Duodenal mucosa (tissue), 2 donors: ENCODE measurements at regions not wholly inside any gene's neighbourhood (a gene's known extent, or its start where the extent isn't known, plus 50 kb on each side); places are given as distances from the start of the nearest gene placed in this dataset.

ENCODE experiments used
- H3K27ac ChIP-seq: one replicate; pipeline ENCODE4 v1.7.0; 2013; ENCODE audit warnings: low read depth, low read length
- H3K27me3 ChIP-seq, 2 donors: one replicate each; pipeline ENCODE4 v1.7.0; 2013; ENCODE audit warnings: low read length in 2 of 2, control low read depth in 1 of 2; ENCODE audit not compliant: insufficient read depth in 2 of 2, control insufficient read depth in 1 of 2
- H3K36me3 ChIP-seq, 2 donors: one replicate each; pipeline ENCODE4 v1.7.0; 2013; ENCODE audit warnings: low read length in 2 of 2, control low read depth in 1 of 2; ENCODE audit not compliant: insufficient read depth in 2 of 2, control insufficient read depth in 1 of 2
- H3K4me1 ChIP-seq, 2 donors: one replicate each; pipeline ENCODE4 v1.7.0; 2013; ENCODE audit warnings: low read length in 2 of 2, control low read depth in 1 of 2; ENCODE audit not compliant: insufficient read depth in 2 of 2, control insufficient read depth in 1 of 2
- H3K4me3 ChIP-seq, 2 donors: one replicate each; pipeline ENCODE4 v1.7.0; 2013; ENCODE audit warnings: low read length in 2 of 2, low read depth in 1 of 2
- H3K9ac ChIP-seq, 2 donors: one replicate each; pipeline ENCODE4 v1.7.0; 2013; ENCODE audit warnings: low read length in 2 of 2, low read depth in 1 of 2
- H3K9me3 ChIP-seq, 2 donors: one replicate each; pipeline ENCODE4 v1.7.0; 2013; ENCODE audit warnings: low read length in 2 of 2, control low read depth in 1 of 2; ENCODE audit not compliant: control insufficient read depth in 1 of 2

DNA sequence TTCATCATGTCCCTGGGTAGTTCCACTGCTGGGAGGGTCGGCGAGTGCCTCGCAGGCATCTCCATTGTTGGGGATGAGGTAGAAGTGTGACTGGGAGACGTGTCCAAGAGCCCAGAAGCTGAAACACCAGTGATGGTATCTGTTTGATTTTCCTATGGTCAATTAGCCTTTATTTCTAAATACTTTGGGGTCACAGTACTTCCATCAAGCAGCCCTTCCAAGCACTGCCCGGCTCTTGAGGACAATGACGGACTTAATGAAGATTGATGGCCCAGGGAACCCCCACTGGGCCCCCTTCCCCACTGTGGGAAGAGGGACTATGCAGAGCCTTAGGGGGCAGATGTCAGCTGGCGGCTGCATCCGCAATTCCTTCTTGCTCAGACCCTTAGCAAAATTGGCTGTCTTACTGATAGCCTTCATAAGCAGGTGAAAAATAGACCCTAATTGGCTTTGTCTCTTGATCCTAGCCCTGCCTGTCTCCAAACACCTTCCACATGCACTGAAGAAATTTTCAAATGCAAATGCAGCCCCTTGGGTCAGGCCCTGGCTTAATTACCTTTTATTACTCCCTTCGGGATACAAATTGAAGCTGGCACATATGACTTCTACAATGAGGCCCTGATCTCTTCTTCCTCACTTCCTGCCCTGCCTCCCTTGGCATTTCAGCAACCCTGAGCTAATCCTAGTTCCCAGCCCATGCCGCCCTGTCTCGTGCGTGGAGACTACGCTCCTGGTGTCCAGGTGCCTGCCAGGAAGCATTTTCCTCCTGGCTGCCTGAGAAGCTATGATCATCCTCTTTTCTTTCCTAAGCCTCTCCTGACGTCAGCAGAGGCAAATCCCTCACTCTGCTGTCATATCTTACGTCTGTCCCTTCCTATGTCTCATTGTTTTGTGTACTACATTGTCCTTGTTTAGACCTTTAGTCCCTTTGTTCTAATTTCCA lies 124.5 kb upstream of the GDF10 start:
- Histone ChIP-seq H3K27me3 (no peaks in the 10 kb centered on the region), H3K9me3 (no peaks in the 10 kb centered on the region), H3K9ac (no peak overlapping the region), H3K4me1 (no peaks in the 10 kb centered on the region), H3K4me3 (no peak overlapping the region), H3K27ac (no peak overlapping the region), H3K36me3 (no peaks in the 10 kb centered on the region)

DNA sequence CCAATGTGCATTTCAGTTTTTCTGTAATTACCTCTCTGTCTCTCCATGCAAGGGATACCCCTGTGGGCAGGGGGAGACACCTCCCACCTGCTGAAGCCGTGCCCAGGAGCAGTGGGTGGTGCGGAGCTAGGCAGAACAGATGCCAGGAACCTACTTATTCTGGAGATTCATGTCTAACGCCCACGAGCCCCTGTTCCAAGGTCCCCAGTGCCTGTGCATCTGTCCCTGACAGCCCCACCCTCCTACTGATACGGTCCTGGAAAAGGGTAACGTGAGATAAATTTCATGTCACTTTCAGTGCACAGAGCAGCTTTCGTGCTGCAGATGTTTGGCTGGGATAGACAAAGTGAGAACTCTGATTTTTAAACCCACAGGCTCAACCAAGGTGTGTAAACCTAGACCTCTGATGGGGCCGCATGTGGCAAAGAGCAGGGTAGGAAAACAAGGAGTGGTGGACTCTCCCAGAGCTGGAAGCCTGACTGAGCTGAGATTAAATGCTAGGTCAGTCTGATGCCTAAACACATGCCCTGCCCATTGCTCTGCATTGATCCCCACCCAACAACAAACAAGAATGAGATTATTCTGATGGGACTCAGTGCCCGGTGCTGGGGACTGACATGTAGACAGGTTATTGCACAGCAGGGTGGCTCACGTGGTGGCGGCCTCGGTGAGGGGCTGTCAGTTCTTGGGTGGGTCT lies 123.6 kb upstream of the GDF10 start:
- no peaks in the 10 kb centered on the region for H3K27me3 ChIP-seq
- no peaks in the 10 kb centered on the region for H3K4me1 ChIP-seq
- no peak overlapping the region for H3K27ac ChIP-seq
- H3K4me3 ChIP-seq: no peak overlapping the region
- H3K9ac ChIP-seq: no peak overlapping the region
- no peaks in the 10 kb centered on the region for H3K36me3 ChIP-seq
- H3K9me3 ChIP-seq: no peaks in the 10 kb centered on the region

DNA sequence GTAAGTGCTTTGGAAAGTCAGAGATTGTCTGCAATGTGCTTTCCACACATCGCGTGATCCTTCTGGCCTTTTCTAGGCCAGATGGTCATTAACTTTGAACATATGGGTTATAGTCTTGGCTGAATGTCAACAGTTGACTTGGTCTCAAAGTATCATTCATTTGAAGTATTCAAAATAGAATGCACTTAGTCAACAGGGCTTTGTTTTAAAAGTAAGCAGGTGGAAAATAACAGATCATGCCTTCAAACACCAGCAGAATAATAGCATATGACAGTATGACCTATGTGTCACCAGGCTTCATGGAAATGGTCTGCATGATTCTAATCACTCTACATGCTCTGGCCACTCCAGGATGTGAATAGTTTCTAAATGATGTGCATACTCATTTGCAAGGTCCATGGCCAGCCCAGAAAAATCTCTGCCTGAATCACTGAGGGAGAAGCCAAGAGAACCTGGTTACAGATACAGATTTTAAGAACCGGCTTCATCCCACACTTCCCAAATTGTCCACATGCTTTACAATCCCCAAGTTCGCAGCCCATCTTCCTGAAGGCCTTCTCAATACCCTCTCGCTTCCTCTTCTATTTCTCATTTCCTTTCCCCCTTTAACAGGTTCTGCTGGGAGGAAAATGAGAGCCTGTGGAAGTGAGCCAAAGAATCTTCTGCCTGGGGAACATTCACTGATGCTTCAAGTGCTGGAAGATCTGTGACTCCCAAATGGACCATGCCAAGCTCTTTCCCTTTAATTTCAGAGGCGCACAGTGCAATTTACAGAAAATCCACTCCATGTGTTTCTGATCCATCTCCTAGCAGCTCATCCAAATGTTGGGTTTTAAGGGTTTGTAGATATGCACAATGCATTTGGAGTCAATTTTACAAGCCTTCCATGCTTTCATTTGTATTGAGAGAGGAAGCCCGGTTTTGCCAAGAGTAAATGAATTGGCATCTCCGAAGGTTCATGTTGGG lies 122.8 kb upstream of the GDF10 start:
- H3K27me3 ChIP-seq: no peaks in the 10 kb centered on the region
- H3K36me3 ChIP-seq: no peaks in the 10 kb centered on the region
- no peaks in the 10 kb centered on the region for H3K4me1 ChIP-seq
- no peak overlapping the region for H3K4me3 ChIP-seq
- no peak overlapping the region for H3K27ac ChIP-seq
- H3K9ac ChIP-seq: no peak overlapping the region
- H3K9me3 ChIP-seq: no peaks in the 10 kb centered on the region

DNA sequence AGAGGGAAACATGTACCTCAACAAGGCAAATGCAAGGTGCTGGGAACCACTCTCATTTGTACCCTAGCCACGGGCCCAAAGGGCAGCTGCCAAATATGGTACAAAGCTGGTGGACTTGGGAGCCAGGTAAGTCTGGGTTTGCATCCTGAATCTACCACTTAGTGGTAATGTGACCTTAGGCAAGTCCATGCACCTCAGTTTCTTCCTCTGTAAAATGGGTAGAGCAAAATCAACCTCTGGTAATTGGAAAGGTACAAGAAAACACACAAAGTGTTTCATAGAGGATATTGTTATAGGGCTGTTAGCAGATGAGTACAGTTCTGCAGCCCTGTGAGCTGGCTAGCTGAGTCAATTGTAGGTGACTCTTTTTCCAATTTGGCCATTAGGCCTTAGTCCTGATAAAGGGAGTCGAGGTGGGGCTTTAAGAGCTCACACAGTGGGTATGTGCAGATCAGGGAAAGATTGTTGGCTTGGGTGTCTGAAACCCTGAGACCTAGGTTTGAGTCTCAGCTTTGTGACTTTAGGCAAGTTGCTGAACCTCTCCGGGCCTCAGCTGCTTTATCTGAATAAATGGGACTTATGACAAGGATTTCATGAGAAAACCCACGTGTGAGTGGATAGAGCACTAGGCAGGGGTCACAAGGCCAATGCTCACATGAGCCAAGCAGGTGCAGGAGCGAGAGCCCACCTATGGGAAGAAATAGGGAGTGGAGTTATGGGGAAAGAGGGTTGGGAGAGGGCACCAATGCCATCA lies 121.3 kb upstream of the GDF10 start:
- no peak overlapping the region for H3K4me3 ChIP-seq
- no peak overlapping the region for H3K27ac ChIP-seq
- H3K9me3 ChIP-seq: no peaks in the 10 kb centered on the region
- H3K4me1 ChIP-seq: no peaks in the 10 kb centered on the region
- H3K9ac ChIP-seq: no peak overlapping the region
- no peaks in the 10 kb centered on the region for H3K36me3 ChIP-seq
- H3K27me3 ChIP-seq: no peaks in the 10 kb centered on the region

DNA sequence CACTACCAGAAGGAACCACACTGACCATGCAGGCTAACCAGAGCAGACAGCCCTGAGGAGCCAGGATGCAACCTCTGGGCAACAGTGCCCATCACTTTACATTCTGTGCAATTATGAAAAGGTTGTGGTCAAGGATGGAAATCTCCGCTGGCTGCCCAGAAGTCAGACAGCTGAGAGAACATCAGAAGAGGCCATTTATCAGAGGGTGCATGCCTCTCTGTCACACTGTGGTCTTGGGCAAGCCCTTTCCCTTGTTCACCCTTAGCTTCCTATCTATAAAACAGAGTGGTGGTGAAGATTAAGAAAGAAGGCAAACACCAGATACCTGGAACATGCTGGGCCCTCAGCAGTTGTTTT lies 120.7 kb upstream of the GDF10 start:
- Histone ChIP-seq H3K9me3 (no peaks in the 10 kb centered on the region), H3K4me3 (no peak overlapping the region), H3K36me3 (no peaks in the 10 kb centered on the region), H3K9ac (no peak overlapping the region), H3K4me1 (no peaks in the 10 kb centered on the region), H3K27ac (no peak overlapping the region), H3K27me3 (no peaks in the 10 kb centered on the region)

DNA sequence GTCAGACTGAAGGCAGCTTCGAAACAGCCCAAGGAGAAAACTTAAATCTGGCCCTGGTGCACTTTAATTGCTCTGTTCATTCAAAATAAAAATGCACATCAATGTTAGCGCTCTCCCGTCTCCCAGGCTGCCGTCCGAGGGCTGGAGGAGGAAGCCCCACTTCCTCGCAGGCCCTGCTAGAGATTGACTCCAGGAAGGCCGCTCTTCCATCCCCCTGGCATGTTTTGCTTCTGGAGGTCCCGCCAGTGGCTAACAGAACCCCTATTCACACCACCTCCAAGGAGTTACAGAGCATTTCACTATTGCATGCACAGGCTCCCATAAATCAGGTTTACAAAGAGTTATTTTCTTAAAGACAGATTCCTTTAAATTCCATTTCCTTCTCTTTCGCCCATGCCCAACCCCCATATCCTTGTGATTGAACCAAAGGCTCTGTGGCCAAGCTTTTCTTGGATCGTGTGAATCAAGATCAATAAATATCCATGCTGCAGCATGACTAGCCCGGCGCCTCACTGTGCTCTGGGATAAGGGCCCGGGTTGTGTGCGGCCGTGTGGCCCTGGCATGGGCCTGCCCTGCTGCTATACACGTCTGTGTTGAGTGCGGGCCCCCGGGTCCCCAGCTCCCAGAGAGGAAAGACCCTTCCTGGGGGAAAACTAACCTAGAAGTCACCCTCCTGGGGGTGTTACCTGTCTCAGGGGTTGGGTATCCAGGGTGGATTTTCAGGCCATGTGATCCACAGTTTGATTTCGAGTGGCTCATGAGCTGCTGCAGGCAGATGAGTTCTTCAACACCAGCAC lies 118.7 kb upstream of the GDF10 start:
- no peak overlapping the region for H3K9ac ChIP-seq
- H3K27ac ChIP-seq: no peak overlapping the region
- no peaks in the 10 kb centered on the region for H3K36me3 ChIP-seq
- H3K4me3 ChIP-seq: no peak overlapping the region
- no peaks in the 10 kb centered on the region for H3K4me1 ChIP-seq
- H3K27me3 ChIP-seq: no peaks in the 10 kb centered on the region
- no peaks in the 10 kb centered on the region for H3K9me3 ChIP-seq

DNA sequence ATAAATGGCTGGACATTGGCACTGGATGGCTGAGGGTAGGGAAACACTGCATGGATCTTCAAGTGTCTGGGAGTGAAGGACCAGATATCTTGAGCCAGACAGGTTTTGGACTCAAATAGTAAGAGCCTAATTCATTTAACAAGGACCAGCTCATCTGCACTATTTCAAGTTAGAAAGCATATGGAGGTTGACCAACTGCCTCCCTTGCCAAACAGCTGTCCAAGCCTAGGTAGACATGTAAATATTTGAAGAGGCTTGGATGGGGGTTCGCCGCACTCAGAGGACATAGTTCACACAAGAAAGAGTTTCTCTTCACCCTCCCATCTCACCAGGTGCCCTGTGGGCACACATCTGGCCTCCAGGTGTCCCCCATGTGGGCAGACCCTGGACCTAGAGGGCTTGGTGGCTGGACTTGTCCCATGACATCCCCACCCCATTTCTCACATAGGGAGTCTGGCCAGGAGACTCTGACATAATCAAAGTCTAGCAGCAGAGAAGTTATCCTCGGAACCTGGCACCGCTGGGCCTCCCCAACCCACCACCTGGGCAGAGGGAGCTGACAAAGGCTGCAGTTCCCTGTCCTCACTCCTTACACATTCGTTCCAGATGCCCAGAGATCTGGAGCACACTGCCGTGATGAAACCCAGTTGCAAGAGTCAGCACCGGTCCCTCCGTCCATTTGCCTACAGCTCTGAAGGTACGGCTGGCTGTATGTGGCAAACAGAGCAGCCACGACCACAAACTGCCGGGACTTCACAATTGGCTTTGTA lies 116.9 kb upstream of the GDF10 start:
- H3K9me3 ChIP-seq: no peaks in the 10 kb centered on the region
- H3K36me3 ChIP-seq: no peaks in the 10 kb centered on the region
- no peak overlapping the region for H3K27ac ChIP-seq
- no peak overlapping the region for H3K9ac ChIP-seq
- no peaks in the 10 kb centered on the region for H3K4me1 ChIP-seq
- H3K27me3 ChIP-seq: no peaks in the 10 kb centered on the region
- H3K4me3 ChIP-seq: no peak overlapping the region

DNA sequence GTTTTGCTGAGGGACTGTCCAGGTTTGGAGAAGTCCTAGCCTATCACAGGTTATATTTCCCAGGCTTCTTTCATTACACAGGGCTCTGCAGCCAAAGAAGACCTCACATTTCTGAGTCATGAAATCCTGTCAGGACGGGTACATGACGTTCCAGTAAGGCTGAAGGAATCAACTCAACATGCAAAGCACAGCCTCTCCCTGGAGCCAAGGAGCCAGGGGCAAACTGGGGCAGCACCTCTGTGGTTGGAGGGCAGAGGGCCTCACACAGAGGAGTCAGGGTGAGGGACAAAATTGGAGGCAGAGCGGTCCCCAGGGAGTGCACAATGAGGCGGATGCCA lies 116.3 kb upstream of the GDF10 start:
- no peaks in the 10 kb centered on the region for H3K36me3 ChIP-seq
- no peaks in the 10 kb centered on the region for H3K9me3 ChIP-seq
- no peaks in the 10 kb centered on the region for H3K4me1 ChIP-seq
- H3K4me3 ChIP-seq: no peak overlapping the region
- H3K27ac ChIP-seq: no peak overlapping the region
- H3K9ac ChIP-seq: no peak overlapping the region
- no peaks in the 10 kb centered on the region for H3K27me3 ChIP-seq
